SK-N-SH (cell line): ENCODE measurements at regions not wholly inside any gene's neighbourhood (a gene's known extent, or its start where the extent isn't known, plus 50 kb on each side); places are given as distances from the start of the nearest gene placed in this dataset.

Experiments used
- EZH2phosphoT487 ChIP-seq: fragments of 200-600 bp; sonication (generic); IDR thresholded peaks from 2 replicates; pipeline ENCODE4 v1.6.1; 2017; ENCODE audit warnings: low read depth, mixed run types, mild to moderate bottlenecking, antibody characterized with exemption, moderate library complexity, borderline replicate concordance
- FOXM1 ChIP-seq: IDR thresholded peaks from 2 replicates; pipeline ENCODE4 v1.4.0; 2012; ENCODE audit warnings: low read depth, mild to moderate bottlenecking
- REST ChIP-seq: IDR thresholded peaks from 2 replicates; pipeline ENCODE4 v1.6.1; 2012; ENCODE audit warnings: mild to moderate bottlenecking, low read depth, low read length, moderate library complexity
- SMC3 ChIP-seq: IDR thresholded peaks from 2 replicates; pipeline ENCODE4 v1.6.1; 2012; ENCODE audit warnings: low read depth, low read length, improper control_type of control experiment
- TAF1 ChIP-seq: IDR thresholded peaks from 2 replicates; pipeline ENCODE4 v1.6.1; 2012; ENCODE audit warnings: low read depth, mild to moderate bottlenecking, low read length, moderate library complexity, borderline replicate concordance
- YY1 ChIP-seq: IDR thresholded peaks from 2 replicates; pipeline ENCODE4 v1.4.0; 2012; ENCODE audit warnings: low read depth, mild to moderate bottlenecking

GRCh38 chr5:117332341-117332740 lies 757.7 kb upstream of the SEMA6A start:
- TF ChIP-seq REST (no peak), YY1 (no peak), SMC3 (no peak), TAF1 (no peak), EZH2phosphoT487 (no peak), FOXM1 (no peak)
